Psoas muscle (tissue), 7 donors: ENCODE measurements at regions not wholly inside any gene's neighbourhood (a gene's known extent, or its start where the extent isn't known, plus 50 kb on each side); places are given as distances from the start of the nearest gene placed in this dataset.
A peak's percentile ranks its signal among the peaks of the same experiment; 100 is the strongest.

Source experiments
- ATAC-seq, 4 donors: fragments of 200-7000 bp; cut with Tn5 transposase; one replicate each; pipeline ENCODE4 v1.9.1; 2020; ENCODE audit warnings: moderate library complexity in 3 of 4, mild to moderate bottlenecking in 2 of 4
- DNase-seq, 2 donors: peaks; one replicate each; pipeline ENCODE4 v3.0.0-alpha.2; 2020
- H3K27ac ChIP-seq: fragments of 200-600 bp; one replicate; pipeline ENCODE4 v1.8.0; 2022
- H3K27me3 ChIP-seq, 3 donors: fragments of 200-600 bp in 1 of 3; one replicate each; pipeline versions ENCODE4 v1.6.1 to v1.8.0; 2013 to 2022; ENCODE audit warnings: low read length in 2 of 3, mild to moderate bottlenecking in 2 of 3, moderate library complexity in 1 of 3; ENCODE audit not compliant: insufficient read depth in 3 of 3
- H3K36me3 ChIP-seq, 2 donors: fragments of 200-600 bp in 1 of 2; one replicate each; pipeline versions ENCODE4 v1.6.1 to v1.8.0; 2013 to 2022; ENCODE audit warnings: low read depth in 1 of 2, mild to moderate bottlenecking in 1 of 2, moderate library complexity in 1 of 2; ENCODE audit not compliant: insufficient read depth in 1 of 2
- H3K4me1 ChIP-seq: fragments of 200-600 bp; one replicate; pipeline ENCODE4 v1.8.0; 2022
- H3K4me3 ChIP-seq: fragments of 200-600 bp; one replicate; pipeline ENCODE4 v1.8.0; 2022; ENCODE audit warnings: mild to moderate bottlenecking
- H3K9me3 ChIP-seq: fragments of 200-600 bp; one replicate; pipeline ENCODE4 v1.8.0; 2022
- CTCF ChIP-seq: fragments of 200-600 bp; IDR thresholded peaks from one replicate; pipeline ENCODE4 v1.8.0; 2022; ENCODE audit warnings: antibody characterized with exemption
- WGBS, 3 donors: extraction: QIAGEN DNeasy Blood & Tissue Kit; methylation state at CpG; one replicate each; pipeline versions ENCODE4 v1.1.6 to v1.1.7; 2013; 5-methylcytosine and 5-hydroxymethylcytosine counted together
- intact Hi-C, 2 donors: fragments of 100-400 bp; cut with DNase I; formaldehyde crosslinking; loops; one replicate each; pipeline versions ENCODE4 v1.11.0 to v1.14.2; 2022
- donor health status: healthy with polysubstance abuse.
- donor health status: DM: no; HTN: no; CAD: no; lungs with moderate emphysema.
- donor health status: Bipolar disorder and iron deficiency.
- donor health status: healthy.
- donor health status: DM: yes; HTN: yes; CAD: no.
- donor health status: DM: no; HTN: no; CAD: no.
- donor health status: DM: yes; HTN: yes; CAD: no.

- Histone ChIP-seq H3K27me3 (no peaks in the 10 kb centered on the region), H3K4me1 (peaks cover 8% of the 10 kb centered on the region), H3K4me3 (peak overlapping the region; percentile 56), H3K9me3 (no peaks in the 10 kb centered on the region), H3K27ac (peak overlapping the region; percentile 91), H3K36me3 (no peaks in the 10 kb centered on the region)
- ATAC-seq = peak; percentile 39 to 51 (median 49)
- 27 to 43% (median 30%) methylated on average over 5 of the region's 5 CpGs for WGBS, 3 donors
- DNase-seq = no peak
- TF ChIP-seq CTCF = no peak
- intact Hi-C loops = loop anchor here (5.0 to 10.0 kb wide), 4 partner anchors 67 to 423 kb away; partner anchors contain the start of gene CDYL (in 1 of the 2)
Observed at GRCh38 chr6:4352322-4352669, 216.9 kb upstream of the ECI2 start.

GRCh38 chr6:4351520-4352321 is 216.3 kb upstream of the ECI2 start:
- H3K4me3 ChIP-seq = peak overlapping the region; percentile 56
- intact Hi-C loops = loop anchor here (5.0 to 10.0 kb wide), 4 partner anchors 67 to 423 kb away; partner anchors contain the start of gene CDYL (in 1 of the 2)
- 8 to 17% (median 12%) methylated on average over 21 of the region's 21 CpGs for WGBS, 3 donors

GRCh38 chr6:4350567-4351519 is 215.5 kb upstream of the ECI2 start:
- Histone ChIP-seq H3K4me1 (peaks cover 8% of the 10 kb centered on the region), H3K27me3 (no peaks in the 10 kb centered on the region), H3K4me3 (peak overlapping the region; percentile 56), H3K36me3 (no peaks in the 10 kb centered on the region), H3K9me3 (no peaks in the 10 kb centered on the region), H3K27ac (peak overlapping the region; percentile 91)
- no peak for TF ChIP-seq CTCF
- no peak for DNase-seq
- 53 to 64% (median 54%) methylated on average over 9 of the region's 9 CpGs for WGBS, 3 donors
- intact Hi-C loops = loop anchor here (5.0 to 10.0 kb wide), 4 partner anchors 66 to 424 kb away; partner anchors contain the start of gene CDYL (in 1 of the 2)
- no peak for ATAC-seq

More at GRCh38 chr6:4351520-4352321, 216.3 kb upstream of the ECI2 start:
- no peaks in the 10 kb centered on the region for H3K9me3 ChIP-seq
- H3K27ac ChIP-seq = peak overlapping the region; percentile 91
- TF ChIP-seq CTCF = no peak
- peaks cover 8% of the 10 kb centered on the region for H3K4me1 ChIP-seq
- no peaks in the 10 kb centered on the region for H3K27me3 ChIP-seq
- peak; percentile 86 to 91 for DNase-seq
- ATAC-seq = peak; percentile 87 to 96 (median 92)
- no peaks in the 10 kb centered on the region for H3K36me3 ChIP-seq

- H3K9me3 ChIP-seq = no peaks in the 10 kb centered on the region
- TF ChIP-seq CTCF = no peak
- peaks cover 8% of the 10 kb centered on the region for H3K4me1 ChIP-seq
- no peak overlapping the region for H3K4me3 ChIP-seq
- no peak overlapping the region for H3K27ac ChIP-seq
- 74 to 91% (median 84%) methylated on average over 6 of the region's 6 CpGs for WGBS, 3 donors
- no peaks in the 10 kb centered on the region for H3K36me3 ChIP-seq
- DNase-seq (no peak), ATAC-seq (no peak)
- no peaks in the 10 kb centered on the region for H3K27me3 ChIP-seq
- intact Hi-C loops = loop anchor here (5.0 to 10.0 kb wide), 4 partner anchors 65 to 425 kb away; partner anchors contain the start of gene CDYL (in 1 of the 2)
Observed at GRCh38 chr6:4349931-4350330, 214.6 kb upstream of the ECI2 start.
